AG04449 (cell line): ENCODE measurements at regions not wholly inside any gene's neighbourhood (a gene's known extent, or its start where the extent isn't known, plus 50 kb on each side); places are given as distances from the start of the nearest gene placed in this dataset.

Experiments
- CTCF ChIA-PET: fragments of 350-600 bp; formaldehyde crosslinking; extraction: SDS; loops from one replicate; lab custom pipeline; 2021; ENCODE audit warnings: antibody characterized with exemption; lab: Yijun Ruan, JAX
- POLR2A ChIA-PET: fragments of 400-600, 350-600 bp; formaldehyde crosslinking; extraction: SDS; loops from one replicate; lab custom pipeline; 2020; ENCODE audit warnings: antibody characterized with exemption, inconsistent platforms; lab: Yijun Ruan, JAX
- DNase-seq: peaks from one replicate; pipeline ENCODE4 v3.0.0-alpha.2; 2010; ENCODE audit warnings: low read depth, low spot score
- H3K4me3 ChIP-seq: 2 replicates; pipeline ENCODE4 v1.5.1; 2011; ENCODE audit warnings: low read depth, mild to moderate bottlenecking, control low read depth, low read length
- TF ChIP-seq, protein P1 (sequence below): IDR thresholded peaks from one replicate; pipeline ENCODE4 v1.5.1; 2011; ENCODE audit warnings: mild to moderate bottlenecking, moderate library complexity, low read length, control low read depth, inconsistent platforms; ENCODE audit not compliant: insufficient read depth; ENCODE audit errors: missing control alignments

DNA sequence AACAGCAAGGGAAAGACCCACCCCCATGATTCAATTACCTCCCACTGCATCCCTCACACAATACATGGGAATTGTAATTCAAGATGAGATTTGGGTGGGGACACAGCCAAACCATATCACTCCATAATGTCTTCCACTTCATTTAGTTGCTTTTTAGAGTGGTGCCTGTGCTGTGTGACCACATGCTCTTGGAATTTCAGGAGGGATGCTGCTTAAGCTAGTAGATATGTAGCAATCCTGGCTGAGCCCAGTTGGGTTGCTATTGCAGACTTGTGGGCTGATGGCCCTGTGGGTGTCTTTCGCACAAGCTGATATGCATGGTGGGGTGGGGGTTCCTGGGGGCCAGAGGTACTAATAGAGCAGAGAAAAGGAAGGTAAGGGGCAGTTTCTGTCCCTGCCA lies 160.4 kb upstream of the SYT6 start:
- CTCF ChIA-PET, result interaction anchor here (0.6 to 1.6 kb wide), 2 partner anchors 32 to 335 kb away, joined by 3 to 4 read pairs; no protein-coding TSS in a partner anchor
- no peak overlapping the region for H3K4me3 ChIP-seq
- POLR2A ChIA-PET, result no interaction called here
- TF ChIP-seq, protein P1, sequence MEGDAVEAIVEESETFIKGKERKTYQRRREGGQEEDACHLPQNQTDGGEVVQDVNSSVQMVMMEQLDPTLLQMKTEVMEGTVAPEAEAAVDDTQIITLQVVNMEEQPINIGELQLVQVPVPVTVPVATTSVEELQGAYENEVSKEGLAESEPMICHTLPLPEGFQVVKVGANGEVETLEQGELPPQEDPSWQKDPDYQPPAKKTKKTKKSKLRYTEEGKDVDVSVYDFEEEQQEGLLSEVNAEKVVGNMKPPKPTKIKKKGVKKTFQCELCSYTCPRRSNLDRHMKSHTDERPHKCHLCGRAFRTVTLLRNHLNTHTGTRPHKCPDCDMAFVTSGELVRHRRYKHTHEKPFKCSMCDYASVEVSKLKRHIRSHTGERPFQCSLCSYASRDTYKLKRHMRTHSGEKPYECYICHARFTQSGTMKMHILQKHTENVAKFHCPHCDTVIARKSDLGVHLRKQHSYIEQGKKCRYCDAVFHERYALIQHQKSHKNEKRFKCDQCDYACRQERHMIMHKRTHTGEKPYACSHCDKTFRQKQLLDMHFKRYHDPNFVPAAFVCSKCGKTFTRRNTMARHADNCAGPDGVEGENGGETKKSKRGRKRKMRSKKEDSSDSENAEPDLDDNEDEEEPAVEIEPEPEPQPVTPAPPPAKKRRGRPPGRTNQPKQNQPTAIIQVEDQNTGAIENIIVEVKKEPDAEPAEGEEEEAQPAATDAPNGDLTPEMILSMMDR, result no peak
- peak; percentile 17 for DNase-seq

DNA sequence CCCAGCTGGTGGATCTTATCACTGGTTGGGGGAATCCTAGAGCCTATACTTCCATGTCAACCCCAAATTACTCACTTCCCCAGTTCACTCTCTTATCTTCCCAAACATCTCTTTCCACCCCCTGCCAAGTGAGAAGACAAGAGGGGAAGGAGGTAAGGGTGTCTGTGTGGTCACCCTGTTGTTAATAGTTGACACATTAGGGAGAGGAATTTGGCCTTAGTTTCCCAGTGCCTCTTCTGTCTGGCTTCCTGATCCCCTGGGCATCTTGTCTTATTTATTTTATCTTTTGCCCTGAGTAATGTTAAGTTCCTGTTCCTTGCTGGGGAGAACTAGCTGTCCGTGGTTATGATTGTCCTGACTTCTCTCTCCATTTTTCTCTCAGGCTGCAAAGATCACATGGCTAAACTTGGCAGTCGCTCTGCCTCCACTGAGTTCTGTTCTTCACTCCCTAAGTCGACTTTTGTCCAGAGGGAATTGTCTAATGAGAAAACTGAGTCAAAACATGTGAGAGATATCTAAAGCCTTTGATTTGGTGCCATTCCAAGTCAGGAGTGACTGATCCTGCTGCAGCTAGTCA lies 157.1 kb upstream of the SYT6 start:
- TF ChIP-seq, protein P1, result no peak
- ChIA-PET CTCF (interaction anchor here (1.3 to 1.8 kb wide), 2 partner anchors 13 to 28 kb away, joined by 3 to 5 read pairs; no protein-coding TSS in a partner anchor), POLR2A (no interaction called here)
- no peak overlapping the region for H3K4me3 ChIP-seq
- DNase-seq, result peak; percentile 90

DNA sequence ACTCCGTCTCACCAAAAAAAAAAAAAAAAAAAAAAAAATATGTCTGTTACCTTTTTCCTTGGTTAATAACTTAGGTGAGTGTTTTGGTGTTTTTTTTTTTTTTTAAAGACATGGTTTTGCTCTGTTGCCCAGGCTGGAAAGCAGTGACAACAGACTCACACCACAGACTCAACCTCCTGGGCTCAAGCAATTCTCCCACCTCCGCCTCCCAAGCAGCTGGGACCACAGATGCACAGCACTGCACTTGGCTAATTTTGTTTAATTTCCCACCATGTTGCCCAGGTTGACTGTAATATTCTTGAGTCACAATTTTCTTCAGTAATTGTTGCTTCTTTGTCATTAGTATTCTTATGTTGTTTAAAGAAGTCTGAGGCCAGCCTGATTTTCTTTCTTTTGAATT lies 149.2 kb upstream of the SYT6 start:
- ChIA-PET POLR2A (no interaction called here), CTCF (no interaction called here)
- DNase-seq, result no peak
- TF ChIP-seq, protein P1, result no peak
- no peak overlapping the region for H3K4me3 ChIP-seq

DNA sequence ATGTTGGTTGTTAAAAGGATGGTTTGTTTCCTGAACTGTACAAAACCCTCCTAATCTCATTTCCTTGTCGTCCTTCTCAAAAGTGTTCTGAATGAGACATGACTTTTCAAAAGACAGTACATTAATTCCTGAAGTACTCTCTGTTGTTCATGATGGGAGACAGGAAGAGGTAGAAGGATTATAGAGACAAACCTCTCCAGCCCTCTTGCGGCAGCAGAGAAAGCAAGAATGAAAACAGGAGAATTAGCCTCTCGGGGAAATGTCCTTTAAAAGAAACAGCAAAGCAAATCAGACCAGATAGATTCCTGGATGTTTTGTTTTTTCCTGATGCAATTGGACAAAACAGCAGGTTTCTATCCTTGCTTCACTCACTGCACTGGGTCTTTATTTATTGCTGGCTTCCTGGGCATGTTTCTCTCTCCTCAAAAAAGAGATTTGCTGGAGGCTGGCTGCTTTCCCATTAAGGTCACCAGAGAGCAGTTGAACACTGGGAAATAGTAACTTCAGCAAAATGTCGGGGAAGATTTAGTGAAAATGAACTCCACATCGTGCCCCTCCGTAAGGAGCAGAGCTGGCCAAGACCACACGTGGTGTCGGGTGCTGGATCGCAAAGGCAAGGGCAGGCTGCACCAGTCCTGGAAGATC lies 145.8 kb upstream of the SYT6 start:
- ChIA-PET POLR2A (no interaction called here), CTCF (interaction anchor here (1.0 to 3.2 kb wide), 2 partner anchors 14 to 17 kb away, joined by 3 to 21 read pairs; no protein-coding TSS in a partner anchor)
- TF ChIP-seq, protein P1, result no peak
- no peak for DNase-seq
- no peak overlapping the region for H3K4me3 ChIP-seq

DNA sequence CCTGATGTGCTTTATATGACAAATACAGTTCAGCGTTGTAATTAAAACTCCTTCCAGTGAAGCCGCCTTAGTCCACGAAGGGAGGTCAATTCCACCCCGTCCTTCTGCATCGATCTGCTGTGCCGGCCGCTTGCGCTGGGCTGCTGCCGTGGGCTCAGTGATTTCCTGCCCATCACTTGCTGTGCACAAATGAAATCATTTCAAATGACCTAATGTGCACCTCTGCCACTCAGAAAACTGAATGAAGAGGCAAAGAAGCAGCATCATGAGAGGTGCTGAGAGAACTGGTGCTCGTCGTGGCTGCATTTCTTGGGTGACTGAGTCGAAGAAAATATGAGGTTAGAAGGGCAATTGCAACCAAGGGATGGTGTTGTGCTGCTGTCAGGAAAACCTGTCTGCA lies 144.3 kb upstream of the SYT6 start:
- ChIA-PET CTCF (interaction anchor here (1.0 kb wide), 1 partner anchor 16 kb away, joined by 4 read pairs; no protein-coding TSS in a partner anchor), POLR2A (no interaction called here)
- DNase-seq, result no peak
- TF ChIP-seq, protein P1, result no peak
- H3K4me3 ChIP-seq, result no peak overlapping the region

DNA sequence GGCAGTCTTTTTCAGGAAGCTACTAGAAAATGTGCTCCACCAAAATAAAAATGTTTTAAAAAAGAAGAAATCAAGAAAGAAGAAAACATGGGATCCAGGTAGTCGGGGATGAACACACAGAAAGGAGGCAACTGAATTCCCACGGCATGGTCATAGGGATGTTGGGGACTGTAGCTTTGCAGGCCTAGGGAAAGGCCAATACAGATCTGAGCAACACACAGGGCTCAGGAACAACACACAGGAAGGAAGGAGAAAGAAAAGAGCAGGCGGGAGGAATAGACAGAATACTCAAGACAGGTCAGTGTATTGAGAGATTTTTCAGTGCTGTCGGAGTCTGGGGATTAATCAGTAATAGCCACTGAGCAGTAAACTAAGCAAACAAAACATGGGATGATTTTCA lies 142.7 kb upstream of the SYT6 start:
- CTCF ChIA-PET, result interaction anchor here (1.8 to 6.5 kb wide), 2 partner anchors 15 to 319 kb away, joined by 6 to 61 read pairs; no protein-coding TSS in a partner anchor
- POLR2A ChIA-PET, result no interaction called here
- DNase-seq, result no peak
- no peak overlapping the region for H3K4me3 ChIP-seq
- TF ChIP-seq, protein P1, result no peak
